Upper lobe of left lung (tissue), 6 donors: ENCODE measurements at regions not wholly inside any gene's neighbourhood (a gene's known extent, or its start where the extent isn't known, plus 50 kb on each side); places are given as distances from the start of the nearest gene placed in this dataset.

Source experiments
- ATAC-seq, 2 donors: fragments of 200-7000 bp; cut with Tn5 transposase; one replicate each; pipeline ENCODE4 v1.9.1; 2022; ENCODE audit warnings: mild to moderate bottlenecking in 2 of 2, moderate library complexity in 2 of 2; ENCODE audit not compliant: low FRiP score in 2 of 2
- DNase-seq, 2 donors: peaks; one replicate each; pipeline ENCODE4 v3.0.0-alpha.2; 2019 to 2020
- H3K27ac ChIP-seq, 4 donors: fragments of 200-600 bp; sonication (generic); one replicate each; pipeline ENCODE4 v1.5.1; 2016 to 2019
- H3K27me3 ChIP-seq, 4 donors: fragments of 200-600 bp; sonication (generic); one replicate each; pipeline ENCODE4 v1.5.1; 2017 to 2019
- H3K36me3 ChIP-seq, 4 donors: fragments of 200-600 bp; sonication (generic); one replicate each; pipeline ENCODE4 v1.5.1; 2016 to 2019
- H3K4me1 ChIP-seq, 4 donors: fragments of 200-600 bp; sonication (generic); one replicate each; pipeline ENCODE4 v1.5.1; 2018 to 2019
- H3K4me3 ChIP-seq, 4 donors: fragments of 200-600 bp; sonication (generic); one replicate each; pipeline ENCODE4 v1.5.1; 2017 to 2019; ENCODE audit warnings: mild to moderate bottlenecking in 2 of 4, moderate library complexity in 1 of 4
- H3K9me3 ChIP-seq, 4 donors: fragments of 200-600 bp; sonication (generic); one replicate each; pipeline ENCODE4 v1.5.1; 2018 to 2019
- CTCF ChIP-seq, 6 experiments: fragments of 450-650 bp in 4 of 6; fragments of 200-600 bp in 2 of 6; sonication (generic) in 2 of 6; IDR thresholded peaks; one replicate each; pipeline ENCODE4 v1.5.1; 2016 to 2019; ENCODE audit warnings: antibody characterized with exemption in 6 of 6
- EP300 ChIP-seq, 4 donors: sonication (generic); formaldehyde crosslinking; IDR thresholded peaks; one replicate each; pipeline ENCODE4 v1.5.1; 2017; ENCODE audit warnings: antibody characterized with exemption in 4 of 4, control low read depth in 2 of 4
- POLR2A ChIP-seq, 4 donors: fragments of 450-650 bp; IDR thresholded peaks; one replicate each; pipeline ENCODE4 v1.5.1; 2016 to 2017; ENCODE audit warnings: antibody characterized with exemption in 4 of 4, mild to moderate bottlenecking in 2 of 4
- POLR2AphosphoS5 ChIP-seq, 2 donors: sonication (generic); formaldehyde crosslinking; IDR thresholded peaks; one replicate each; pipeline ENCODE4 v1.5.1; 2017; ENCODE audit warnings: antibody characterized with exemption in 2 of 2
- WGBS, 2 donors: methylation state at CpG; one replicate each; pipeline ENCODE4 v1.1.5; 2017 to 2018; 5-methylcytosine and 5-hydroxymethylcytosine counted together
- donor health status: DM: no; HTN: no; CAD: no; lungs with moderate emphysema.
- donor health status: DM: no; HTN: yes; CAD: no; lungs with severe emphysema.

- WGBS, 2 donors: 75% methylated on average over 3 of the region's 3 CpGs
- ATAC-seq (no peak), DNase-seq (no peak)
- Histone ChIP-seq H3K27me3 (no peaks in the 10 kb centered on the region), H3K27ac (no peak overlapping the region), H3K4me3 (no peak overlapping the region), H3K9me3 (no peaks in the 10 kb centered on the region), H3K36me3 (no peaks in the 10 kb centered on the region), H3K4me1 (peaks cover 0 to 2% (median 0%) of the 10 kb centered on the region in 4 donors)
- TF ChIP-seq EP300 (IDR thresholded peaks at IDR 0.05): no peak
- TF ChIP-seq CTCF (IDR thresholded peaks at IDR 0.05): no peak
- no peak for TF ChIP-seq POLR2A (IDR thresholded peaks at IDR 0.05)
- TF ChIP-seq POLR2AphosphoS5 (IDR thresholded peaks at IDR 0.05): no peak
Observed at GRCh38 chr1:72365693-72366092, 83.4 kb upstream of the NEGR1 start.

- 81 to 83% methylated on average over 1 of the region's 1 CpG for WGBS, 2 donors
- no peaks in the 10 kb centered on the region for H3K9me3 ChIP-seq
- no peak for ATAC-seq
- DNase-seq: no peak
- H3K4me3 ChIP-seq: no peak overlapping the region
- H3K27me3 ChIP-seq: no peaks in the 10 kb centered on the region
- peaks cover 0 to 2% (median 0%) of the 10 kb centered on the region in 4 donors for H3K4me1 ChIP-seq
- no peak overlapping the region for H3K27ac ChIP-seq
- no peaks in the 10 kb centered on the region for H3K36me3 ChIP-seq
- TF ChIP-seq EP300 (IDR thresholded peaks at IDR 0.05) (no peak), CTCF (IDR thresholded peaks at IDR 0.05) (no peak), POLR2A (IDR thresholded peaks at IDR 0.05) (no peak), POLR2AphosphoS5 (IDR thresholded peaks at IDR 0.05) (no peak)
Observed at GRCh38 chr1:72362538-72362937, 80.2 kb upstream of the NEGR1 start.

- ATAC-seq (no peak), DNase-seq (no peak)
- Histone ChIP-seq H3K36me3 (no peaks in the 10 kb centered on the region), H3K9me3 (no peaks in the 10 kb centered on the region), H3K4me1 (no peaks in the 10 kb centered on the region), H3K4me3 (no peak overlapping the region), H3K27ac (no peak overlapping the region), H3K27me3 (no peaks in the 10 kb centered on the region)
- WGBS, 2 donors: 85% methylated on average over 1 of the region's 1 CpG
- TF ChIP-seq CTCF (IDR thresholded peaks at IDR 0.05) (no peak), POLR2A (IDR thresholded peaks at IDR 0.05) (no peak), POLR2AphosphoS5 (IDR thresholded peaks at IDR 0.05) (no peak), EP300 (IDR thresholded peaks at IDR 0.05) (no peak)
Observed at GRCh38 chr1:72357411-72357810, 75.1 kb upstream of the NEGR1 start.

- Histone ChIP-seq H3K27ac (no peak overlapping the region), H3K9me3 (no peaks in the 10 kb centered on the region), H3K36me3 (no peaks in the 10 kb centered on the region), H3K27me3 (no peaks in the 10 kb centered on the region), H3K4me3 (no peak overlapping the region), H3K4me1 (no peaks in the 10 kb centered on the region)
- WGBS, 2 donors: 88 to 90% methylated on average over 3 of the region's 3 CpGs
- TF ChIP-seq POLR2A (IDR thresholded peaks at IDR 0.05): no peak
- TF ChIP-seq POLR2AphosphoS5 (IDR thresholded peaks at IDR 0.05): no peak
- TF ChIP-seq CTCF (IDR thresholded peaks at IDR 0.05): no peak
- TF ChIP-seq EP300 (IDR thresholded peaks at IDR 0.05): no peak
- ATAC-seq (no peak), DNase-seq (no peak)
Observed at GRCh38 chr1:72355899-72356298, 73.6 kb upstream of the NEGR1 start.

- no peaks in the 10 kb centered on the region for H3K9me3 ChIP-seq
- ATAC-seq (no peak), DNase-seq (no peak)
- H3K27me3 ChIP-seq: no peaks in the 10 kb centered on the region
- TF ChIP-seq POLR2AphosphoS5 (IDR thresholded peaks at IDR 0.05): no peak
- no peak for TF ChIP-seq POLR2A (IDR thresholded peaks at IDR 0.05)
- no peak for TF ChIP-seq EP300 (IDR thresholded peaks at IDR 0.05)
- no peak for TF ChIP-seq CTCF (IDR thresholded peaks at IDR 0.05)
- 36% methylated on average over 1 of the region's 1 CpG; no CpG with 5 or more reads in 1 of the 2 donors for WGBS, 2 donors
- no peaks in the 10 kb centered on the region for H3K4me1 ChIP-seq
- H3K4me3 ChIP-seq: no peak overlapping the region
- H3K27ac ChIP-seq: no peak overlapping the region
- no peaks in the 10 kb centered on the region for H3K36me3 ChIP-seq
Observed at GRCh38 chr1:72341661-72342060, 59.3 kb upstream of the NEGR1 start.
